Hippocampal formation (tissue), 2 donors: ENCODE measurements at regions not wholly inside any gene's neighbourhood (a gene's known extent, or its start where the extent isn't known, plus 50 kb on each side); places are given as distances from the start of the nearest gene placed in this dataset.

Experiments
- DNase-seq, 2 donors: peaks; one replicate each; lab custom pipeline; 2025; lab: John Stamatoyannopoulos, UW

DNA sequence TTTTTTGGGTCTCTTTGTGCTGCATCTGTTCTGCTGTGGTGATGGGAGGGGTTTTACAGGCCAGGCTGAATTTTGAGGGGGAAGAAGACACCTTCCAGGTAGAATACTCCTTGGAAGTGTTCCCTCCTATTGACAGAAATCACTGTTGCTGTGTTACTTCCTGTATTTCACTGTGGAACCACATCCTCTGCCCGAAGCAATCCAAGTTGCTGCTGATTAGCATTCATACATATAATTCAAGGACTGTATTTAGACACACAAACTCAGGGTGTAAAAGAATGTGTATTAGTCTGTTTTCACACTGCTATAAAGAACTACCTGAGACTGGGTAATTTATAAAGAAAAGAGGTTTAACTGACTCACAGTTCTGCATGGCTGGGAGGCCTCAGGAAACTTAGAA lies 50.6 kb upstream of the TMEM244 start:
- DNase-seq: no peak
